C4-2B (cell line): ENCODE measurements at regions not wholly inside any gene's neighbourhood (a gene's known extent, or its start where the extent isn't known, plus 50 kb on each side); places are given as distances from the start of the nearest gene placed in this dataset.
"Not testable (repeated sequence)": the region's sequence is repeated elsewhere in the genome, so short reads cannot be mapped to it uniquely, and the experiment has no call there.

Experiments used
- CTCF ChIP-seq: fragments of 450-650 bp; conservative IDR thresholded peaks from 2 replicates; pipeline ENCODE4 v1.5.1; 2017; ENCODE audit warnings: mild to moderate bottlenecking
- ZFX ChIP-seq: fragments of 450-650 bp; IDR thresholded peaks from 2 replicates; pipeline ENCODE4 v1.6.1; 2017

DNA sequence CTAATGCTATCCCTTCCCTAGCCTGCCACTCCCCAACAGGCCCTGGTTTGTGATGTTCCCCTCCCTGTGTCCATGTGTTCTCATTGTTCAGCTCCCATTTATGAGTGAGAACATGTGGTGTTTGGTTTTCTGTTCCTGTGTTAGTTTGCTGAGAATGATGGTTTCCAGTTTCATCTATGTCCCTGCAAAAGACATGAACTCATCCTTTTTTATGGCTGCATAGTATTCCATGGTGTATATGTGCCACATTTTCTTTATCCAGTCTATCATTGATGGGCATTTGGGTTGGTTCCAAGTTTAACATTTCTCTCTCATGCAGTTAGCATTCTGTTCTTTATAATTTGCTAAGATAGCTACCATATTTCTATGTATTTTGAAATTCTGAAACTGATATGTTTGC, 287.0 kb downstream of the KIF20B start:
- not testable (repeated sequence) for TF ChIP-seq CTCF, ZFX
